Osteocyte (in vitro differentiated cells): ENCODE measurements at regions not wholly inside any gene's neighbourhood (a gene's known extent, or its start where the extent isn't known, plus 50 kb on each side); places are given as distances from the start of the nearest gene placed in this dataset.

Experiments
- DNase-seq: peaks from one replicate; pipeline ENCODE4 v3.0.0; 2021; ENCODE audit warnings: mixed read lengths; ENCODE audit not compliant: unreplicated experiment; ENCODE audit errors: extremely low spot score
- H3K27ac Mint-ChIP-seq: one replicate; pipeline ENCODE4 v1.8.0; 2021; ENCODE audit warnings: mild to moderate bottlenecking, mixed read lengths; ENCODE audit not compliant: unreplicated experiment
- H3K27me3 Mint-ChIP-seq: one replicate; pipeline ENCODE4 v1.8.0; 2021; ENCODE audit warnings: mixed read lengths; ENCODE audit not compliant: unreplicated experiment
- H3K36me3 Mint-ChIP-seq: one replicate; pipeline ENCODE4 v1.8.0; 2021; ENCODE audit warnings: mixed read lengths; ENCODE audit not compliant: unreplicated experiment
- H3K4me1 Mint-ChIP-seq: one replicate; pipeline ENCODE4 v1.8.0; 2021; ENCODE audit warnings: mixed read lengths; ENCODE audit not compliant: unreplicated experiment
- H3K4me3 Mint-ChIP-seq: one replicate; pipeline ENCODE4 v1.8.0; 2021; ENCODE audit warnings: mild to moderate bottlenecking, moderate library complexity, mixed read lengths; ENCODE audit not compliant: unreplicated experiment
- H3K9me3 Mint-ChIP-seq: one replicate; pipeline ENCODE4 v1.8.0; 2021; ENCODE audit warnings: mixed read lengths; ENCODE audit not compliant: unreplicated experiment
- TF ChIP-seq, protein P1 (sequence below): fragments of 200-600 bp; sonication (generic); IDR thresholded peaks from 2 replicates; pipeline ENCODE4 v1.5.0; 2021; ENCODE audit warnings: antibody characterized with exemption, mild to moderate bottlenecking, moderate library complexity

DNA sequence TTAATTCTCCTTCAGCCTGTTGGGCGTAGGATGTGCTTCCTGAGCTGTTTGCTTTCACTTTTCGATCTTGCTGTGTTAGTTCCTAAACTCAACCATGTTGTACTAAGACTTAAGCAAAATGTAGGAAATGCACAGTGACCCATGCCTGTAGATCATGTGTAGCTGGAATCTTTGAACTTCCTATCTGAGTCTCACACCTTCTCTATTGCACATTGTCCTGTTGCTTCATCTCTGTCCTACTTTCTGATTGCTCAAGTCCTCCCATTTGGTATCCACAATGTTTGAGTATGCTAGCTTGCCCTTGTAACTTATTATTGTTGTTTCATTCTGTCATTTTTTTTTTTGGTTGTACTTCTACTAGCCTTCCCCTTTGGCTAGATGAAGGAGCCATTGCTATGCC lies 239.6 kb downstream of the PPP1R2C start:
- Mint-ChIP-seq H3K36me3 (no peaks in the 10 kb centered on the region), H3K27me3 (no peaks in the 10 kb centered on the region), H3K4me1 (no peaks in the 10 kb centered on the region), H3K27ac (no peak overlapping the region), H3K9me3 (peaks cover 25% of the 10 kb centered on the region), H3K4me3 (no peak overlapping the region)
- TF ChIP-seq, protein P1, sequence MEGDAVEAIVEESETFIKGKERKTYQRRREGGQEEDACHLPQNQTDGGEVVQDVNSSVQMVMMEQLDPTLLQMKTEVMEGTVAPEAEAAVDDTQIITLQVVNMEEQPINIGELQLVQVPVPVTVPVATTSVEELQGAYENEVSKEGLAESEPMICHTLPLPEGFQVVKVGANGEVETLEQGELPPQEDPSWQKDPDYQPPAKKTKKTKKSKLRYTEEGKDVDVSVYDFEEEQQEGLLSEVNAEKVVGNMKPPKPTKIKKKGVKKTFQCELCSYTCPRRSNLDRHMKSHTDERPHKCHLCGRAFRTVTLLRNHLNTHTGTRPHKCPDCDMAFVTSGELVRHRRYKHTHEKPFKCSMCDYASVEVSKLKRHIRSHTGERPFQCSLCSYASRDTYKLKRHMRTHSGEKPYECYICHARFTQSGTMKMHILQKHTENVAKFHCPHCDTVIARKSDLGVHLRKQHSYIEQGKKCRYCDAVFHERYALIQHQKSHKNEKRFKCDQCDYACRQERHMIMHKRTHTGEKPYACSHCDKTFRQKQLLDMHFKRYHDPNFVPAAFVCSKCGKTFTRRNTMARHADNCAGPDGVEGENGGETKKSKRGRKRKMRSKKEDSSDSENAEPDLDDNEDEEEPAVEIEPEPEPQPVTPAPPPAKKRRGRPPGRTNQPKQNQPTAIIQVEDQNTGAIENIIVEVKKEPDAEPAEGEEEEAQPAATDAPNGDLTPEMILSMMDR: no peak
- no peak for DNase-seq

DNA sequence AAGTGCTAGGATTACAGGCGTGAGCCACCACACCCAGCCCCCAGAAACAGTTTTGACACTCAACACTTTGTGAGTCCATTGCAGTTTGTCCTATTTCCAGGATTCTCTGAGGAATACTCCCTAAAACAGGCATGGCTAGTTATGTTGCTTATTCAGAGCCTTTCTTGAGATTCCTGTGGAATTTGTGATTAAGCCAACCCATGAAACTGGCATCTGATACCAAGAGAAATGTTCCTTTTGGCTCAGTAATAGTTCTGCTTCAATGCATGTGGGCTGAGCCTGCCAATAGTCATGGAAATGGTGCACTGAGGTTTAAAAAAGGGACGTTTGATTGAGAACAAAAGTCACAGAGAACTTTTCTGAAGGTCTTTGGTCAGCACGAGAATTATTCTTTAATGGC lies 241.7 kb downstream of the PPP1R2C start:
- no peaks in the 10 kb centered on the region for H3K4me1 Mint-ChIP-seq
- TF ChIP-seq, protein P1: no peak
- no peaks in the 10 kb centered on the region for H3K27me3 Mint-ChIP-seq

DNA sequence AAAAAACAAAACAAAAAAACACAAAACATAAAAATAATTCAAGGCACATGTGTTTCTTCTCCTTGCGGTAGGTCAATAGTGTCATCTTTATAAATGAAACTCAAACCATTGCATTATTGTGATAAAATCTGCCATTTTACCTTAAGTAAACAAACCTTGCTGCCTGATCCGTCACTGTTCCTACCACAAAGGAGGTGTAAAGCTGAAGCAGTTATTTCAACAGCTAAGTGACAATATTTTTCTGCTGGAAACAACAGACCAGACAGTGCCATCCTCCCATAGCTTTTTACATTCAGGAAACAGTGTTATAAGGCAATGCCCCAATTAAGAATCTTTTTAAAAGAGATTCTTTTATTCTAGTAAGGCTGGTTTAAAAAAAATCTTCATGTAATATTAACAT lies 242.7 kb downstream of the PPP1R2C start:
- Mint-ChIP-seq H3K27ac (no peak overlapping the region), H3K27me3 (no peaks in the 10 kb centered on the region), H3K9me3 (peaks cover 19% of the 10 kb centered on the region), H3K4me1 (no peaks in the 10 kb centered on the region), H3K36me3 (no peaks in the 10 kb centered on the region), H3K4me3 (no peak overlapping the region)
- TF ChIP-seq, protein P1: no peak
- DNase-seq: no peak

More for the DNA sequence above, 241.7 kb downstream of the PPP1R2C start:
- Mint-ChIP-seq H3K4me3 (no peak overlapping the region), H3K9me3 (peaks cover 25% of the 10 kb centered on the region), H3K27ac (no peak overlapping the region), H3K36me3 (no peaks in the 10 kb centered on the region)
- DNase-seq: no peak

DNA sequence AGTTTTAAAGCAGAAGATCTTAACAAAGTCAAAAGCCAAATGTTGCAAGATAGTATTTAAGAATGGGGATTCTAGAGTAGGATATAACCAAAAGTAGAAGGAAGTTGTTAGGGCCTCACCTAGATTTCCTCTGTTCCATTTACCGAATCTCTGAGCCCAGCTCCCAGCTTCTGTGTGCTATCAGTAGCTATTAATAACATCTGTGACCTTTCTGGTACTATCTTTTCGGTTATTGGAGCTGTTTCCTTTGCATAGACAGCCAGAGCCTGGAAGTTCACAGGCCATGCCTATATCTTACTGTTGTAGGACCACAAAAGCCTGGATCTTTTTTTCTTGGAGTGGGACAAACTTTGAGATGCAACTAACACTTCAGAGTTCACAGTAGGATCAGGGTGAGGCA lies 244.2 kb downstream of the PPP1R2C start:
- Mint-ChIP-seq H3K27ac (no peak overlapping the region), H3K4me3 (no peak overlapping the region), H3K36me3 (no peaks in the 10 kb centered on the region), H3K4me1 (no peaks in the 10 kb centered on the region), H3K9me3 (peaks cover 17% of the 10 kb centered on the region), H3K27me3 (no peaks in the 10 kb centered on the region)
- TF ChIP-seq, protein P1: no peak
- DNase-seq: no peak

DNA sequence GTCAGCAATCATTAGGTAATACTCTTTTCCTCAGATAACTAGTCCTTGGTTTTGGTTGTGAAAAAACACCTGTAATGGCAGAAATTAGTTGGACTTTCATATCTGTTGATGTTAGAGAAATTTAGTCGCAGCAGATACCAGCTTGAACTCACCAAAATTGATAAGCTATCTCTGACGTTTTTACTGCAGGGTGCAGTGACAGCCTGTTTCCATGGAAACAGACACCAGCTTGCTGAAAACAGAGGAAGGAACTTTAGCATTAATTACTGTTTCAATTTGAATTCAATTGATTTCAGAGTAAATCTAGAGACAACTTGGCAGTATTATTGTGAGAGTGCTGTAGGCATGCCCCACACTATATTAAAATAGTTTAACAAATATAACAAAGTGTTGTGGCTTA lies 246.5 kb downstream of the PPP1R2C start:
- Mint-ChIP-seq H3K27ac (no peak overlapping the region), H3K4me1 (no peaks in the 10 kb centered on the region), H3K9me3 (peaks cover 11% of the 10 kb centered on the region), H3K36me3 (no peaks in the 10 kb centered on the region), H3K27me3 (no peaks in the 10 kb centered on the region), H3K4me3 (no peak overlapping the region)
- DNase-seq: no peak
- TF ChIP-seq, protein P1: no peak
